Calu3 (cell line): ENCODE measurements at regions not wholly inside any gene's neighbourhood (a gene's known extent, or its start where the extent isn't known, plus 50 kb on each side); places are given as distances from the start of the nearest gene placed in this dataset.

Experiments
- BruUV-seq: library from RNA; stranded (reverse); fragments of 400-500 nt; replicated peaks from 2 replicates; lab custom pipeline; 2021; lab: Mats Ljungman, UMichigan
- CTCF ChIA-PET: fragments of 300-600 bp; sonication (Branson Sonifier 250); formaldehyde crosslinking; loops from one replicate; lab custom pipeline; 2022; ENCODE audit warnings: antibody characterized with exemption; lab: Charles Lee
- DNase-seq: peaks from one replicate; pipeline ENCODE4 v3.0.0; 2022
- H3K27ac Mint-ChIP-seq: one replicate; pipeline ENCODE4 v1.8.0; 2022; ENCODE audit warnings: mixed read lengths; ENCODE audit not compliant: unreplicated experiment
- H3K27me3 Mint-ChIP-seq: one replicate; pipeline ENCODE4 v1.8.0; 2022; ENCODE audit warnings: mixed read lengths; ENCODE audit not compliant: unreplicated experiment
- H3K36me3 Mint-ChIP-seq: one replicate; pipeline ENCODE4 v1.8.0; 2022; ENCODE audit warnings: mild to moderate bottlenecking, moderate library complexity, mixed read lengths; ENCODE audit not compliant: insufficient read depth, unreplicated experiment
- H3K4me1 Mint-ChIP-seq: one replicate; pipeline ENCODE4 v1.8.0; 2022; ENCODE audit warnings: mild to moderate bottlenecking, low read depth, mixed read lengths; ENCODE audit not compliant: unreplicated experiment
- H3K4me3 Mint-ChIP-seq: one replicate; pipeline ENCODE4 v1.8.0; 2022; ENCODE audit warnings: mild to moderate bottlenecking, low read depth, moderate library complexity, mixed read lengths; ENCODE audit not compliant: unreplicated experiment
- H3K9me3 Mint-ChIP-seq: one replicate; pipeline ENCODE4 v1.8.0; 2022; ENCODE audit warnings: low read depth, mixed read lengths; ENCODE audit not compliant: unreplicated experiment
- CTCF ChIP-seq: fragments of 200-600 bp; IDR thresholded peaks from one replicate; pipeline ENCODE4 v1.8.0; 2022; ENCODE audit warnings: antibody characterized with exemption; ENCODE audit not compliant: unreplicated experiment
- intact Hi-C: fragments of 100-400 bp; cut with micrococcal nuclease; formaldehyde crosslinking; loops from one replicate; pipeline ENCODE4 v1.10.0; 2022; ENCODE audit not compliant: unreplicated experiment

GRCh38 chr13:83950293-83950692, 68.0 kb upstream of the SLITRK1 start:
- Mint-ChIP-seq H3K4me1 (no peaks in the 10 kb centered on the region), H3K9me3 (no peaks in the 10 kb centered on the region), H3K4me3 (no peak overlapping the region), H3K36me3 (no peaks in the 10 kb centered on the region), H3K27ac (no peak overlapping the region), H3K27me3 (no peaks in the 10 kb centered on the region)
- intact Hi-C loops: no loop called here
- no TSS peak for BruUV-seq
- no peak for TF ChIP-seq CTCF
- CTCF ChIA-PET: no interaction called here
- DNase-seq: no peak

- Mint-ChIP-seq H3K4me1 (no peaks in the 10 kb centered on the region), H3K4me3 (no peak overlapping the region), H3K27ac (no peak overlapping the region), H3K36me3 (no peaks in the 10 kb centered on the region), H3K9me3 (no peaks in the 10 kb centered on the region), H3K27me3 (no peaks in the 10 kb centered on the region)
- BruUV-seq: no TSS peak
- CTCF ChIA-PET: interaction anchor here (0.6 kb wide), 1 partner anchor 45 kb away, joined by 3 read pairs; no protein-coding TSS in a partner anchor
- DNase-seq: no peak
- intact Hi-C loops: no loop called here
- TF ChIP-seq CTCF: no peak
These were observed 61.4 kb upstream of the SLITRK1 start for GRCh38 chr13:83943530-83944279.

- no peak for TF ChIP-seq CTCF
- CTCF ChIA-PET: no interaction called here
- Mint-ChIP-seq H3K4me1 (no peaks in the 10 kb centered on the region), H3K36me3 (no peaks in the 10 kb centered on the region), H3K27me3 (no peaks in the 10 kb centered on the region), H3K9me3 (no peaks in the 10 kb centered on the region), H3K27ac (no peak overlapping the region), H3K4me3 (no peak overlapping the region)
- DNase-seq: no peak
- intact Hi-C loops: no loop called here
- BruUV-seq: no TSS peak
These were observed 59.5 kb upstream of the SLITRK1 start for GRCh38 chr13:83941701-83942335.

- BruUV-seq: no TSS peak
- Mint-ChIP-seq H3K36me3 (no peaks in the 10 kb centered on the region), H3K27me3 (no peaks in the 10 kb centered on the region), H3K9me3 (no peaks in the 10 kb centered on the region), H3K27ac (no peak overlapping the region), H3K4me1 (no peaks in the 10 kb centered on the region), H3K4me3 (no peak overlapping the region)
- intact Hi-C loops: no loop called here
- TF ChIP-seq CTCF: no peak
- DNase-seq: no peak
- CTCF ChIA-PET: no interaction called here
These were observed 58.5 kb upstream of the SLITRK1 start for GRCh38 chr13:83940742-83941141.
